T-helper 1 cell (primary cell): ENCODE measurements at regions not wholly inside any gene's neighbourhood (a gene's known extent, or its start where the extent isn't known, plus 50 kb on each side); places are given as distances from the start of the nearest gene placed in this dataset.
"Not testable (repeated sequence)": the region's sequence is repeated elsewhere in the genome, so short reads cannot be mapped to it uniquely, and the experiment has no call there.

ENCODE experiments used
- DNase-seq, 5 donors: peaks; one replicate each; pipeline ENCODE4 v3.0.0-alpha.2; 2012 to 2020

DNA sequence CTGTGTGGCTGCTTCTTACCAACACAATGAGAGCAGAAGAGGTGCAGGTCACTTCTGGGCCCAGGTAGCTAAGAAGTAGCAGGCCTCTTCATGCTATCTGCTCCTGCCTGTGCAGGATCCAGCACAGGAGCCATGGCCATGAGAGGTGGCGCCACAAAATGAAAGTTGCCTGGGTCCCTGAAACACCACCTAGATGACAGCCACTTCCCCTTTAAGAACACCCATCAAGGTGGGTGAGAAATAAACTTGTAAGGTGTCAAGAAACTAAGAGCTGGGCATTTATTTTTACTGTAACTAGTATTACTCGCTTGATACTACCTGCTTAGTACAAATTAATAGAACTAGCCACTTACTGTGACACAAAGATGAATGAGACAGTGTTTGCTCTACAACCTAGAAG lies 484.6 kb upstream of the TBL1XR1 start:
- no peak for DNase-seq

DNA sequence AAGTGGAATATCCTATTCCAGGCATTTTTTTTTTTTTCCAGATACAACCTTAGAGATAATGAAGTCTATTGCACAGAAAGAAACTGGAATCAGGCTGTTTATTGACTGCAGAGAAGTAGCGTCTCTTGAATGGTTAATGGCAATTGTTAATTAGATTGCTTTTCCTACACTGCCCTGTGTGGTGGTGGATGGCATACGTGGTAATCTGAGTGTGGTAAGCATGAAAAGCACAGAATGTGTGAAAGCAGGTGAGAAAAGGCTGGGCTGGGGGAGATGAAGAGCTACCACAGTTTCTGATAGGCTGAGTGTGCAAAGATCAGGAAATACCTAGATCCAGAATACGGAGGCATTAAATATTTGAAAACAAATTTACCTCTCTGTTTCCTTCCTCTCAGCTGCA lies 486.3 kb upstream of the TBL1XR1 start:
- DNase-seq, result no peak

DNA sequence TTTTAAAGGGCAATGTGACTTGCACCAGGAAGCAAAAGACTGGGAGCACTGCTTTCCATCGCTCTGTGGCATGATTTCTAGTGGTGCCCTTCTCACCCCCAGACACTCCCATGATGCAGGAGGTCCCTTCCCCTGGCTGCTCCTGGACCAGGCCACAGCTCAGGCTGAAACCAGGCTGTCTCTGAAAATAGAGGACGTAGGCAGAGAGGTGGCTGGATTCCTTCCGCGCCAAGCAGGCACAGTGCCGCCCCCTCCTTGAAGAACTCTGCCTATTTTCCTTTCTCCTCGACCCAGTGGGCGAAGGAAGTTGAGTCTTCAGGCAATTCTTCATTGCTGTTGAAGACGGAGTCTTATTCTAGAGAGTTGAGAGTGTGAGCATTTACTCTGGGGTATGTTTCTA lies 489.4 kb upstream of the TBL1XR1 start:
- DNase-seq, result no peak

GRCh38 chr3:177687291-177687690 lies 490.0 kb upstream of the TBL1XR1 start:
- DNase-seq, result no peak

DNA sequence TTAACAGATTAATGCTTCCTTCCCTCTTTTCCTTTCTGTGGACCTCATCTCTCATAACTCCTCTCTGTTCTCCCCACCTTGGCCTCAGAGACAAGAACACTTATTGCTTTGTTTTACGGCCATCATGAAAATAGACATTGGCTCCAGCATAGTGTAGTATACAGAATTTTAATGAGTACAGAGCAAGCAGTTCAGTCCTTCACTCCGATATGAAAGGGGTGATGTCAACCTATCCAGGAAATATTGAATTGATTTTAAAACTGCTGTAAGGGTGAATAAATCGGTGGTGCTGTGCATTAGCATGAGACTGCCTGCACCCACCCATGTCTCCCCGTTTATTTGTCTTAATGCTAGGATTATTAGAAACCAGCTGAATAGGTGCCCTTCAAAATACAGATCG lies 490.9 kb upstream of the TBL1XR1 start:
- DNase-seq, result no peak

DNA sequence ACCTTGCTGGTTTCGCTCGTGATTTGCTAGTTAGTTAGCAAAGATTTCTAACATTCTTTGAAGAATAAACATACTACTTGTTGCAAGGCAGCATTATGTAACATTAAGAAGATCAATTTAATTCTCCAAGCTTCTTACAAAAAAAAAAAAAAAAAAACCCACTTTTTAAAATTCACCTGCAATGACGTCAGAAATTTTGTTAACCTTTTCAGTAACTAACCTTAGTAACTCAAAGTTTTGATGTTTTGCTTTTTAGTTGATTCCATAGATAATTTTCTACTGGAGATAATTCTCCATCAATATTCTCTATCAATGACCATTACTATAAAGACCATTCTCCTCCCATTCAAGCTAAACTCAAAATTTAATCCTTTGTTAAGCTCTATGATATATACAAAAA lies 491.8 kb upstream of the TBL1XR1 start:
- no peak for DNase-seq

GRCh38 chr3:177689869-177690268 lies 492.6 kb upstream of the TBL1XR1 start:
- DNase-seq, result no peak

GRCh38 chr3:177690306-177690705 lies 493.0 kb upstream of the TBL1XR1 start:
- DNase-seq, result no peak

DNA sequence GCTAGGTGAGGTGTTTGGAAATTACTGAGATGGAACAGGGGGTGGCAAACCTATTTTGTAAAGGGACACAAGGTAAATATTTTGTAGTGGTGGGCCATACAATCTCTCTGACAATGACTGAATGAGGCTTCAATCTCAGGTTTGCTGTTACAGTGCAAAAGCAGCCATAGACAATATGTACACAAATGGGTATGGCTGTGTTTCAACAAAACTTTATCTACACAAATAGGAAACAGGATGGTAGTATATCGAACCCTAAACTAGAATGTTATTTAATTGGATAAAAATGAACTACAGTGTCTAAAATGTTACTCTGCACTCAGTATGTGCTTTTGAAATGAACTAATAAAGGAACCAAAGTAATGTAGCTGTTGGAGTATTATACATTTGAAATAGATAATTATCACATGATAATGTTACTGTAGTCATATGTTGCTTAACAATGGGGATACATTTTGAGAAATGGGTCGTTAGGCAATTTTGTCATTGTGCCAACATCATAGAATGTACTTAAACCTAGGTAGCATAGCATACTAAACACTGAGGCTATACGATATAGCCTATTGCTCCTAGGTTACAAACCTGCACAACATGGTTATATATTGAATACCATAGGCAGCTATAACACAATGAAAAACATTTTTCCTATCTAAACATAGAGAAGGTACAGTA lies 495.2 kb upstream of the TBL1XR1 start:
- no peak for DNase-seq

- no peak for DNase-seq
Measured at GRCh38 chr3:177693616-177694264, 496.5 kb upstream of the TBL1XR1 start.

DNA sequence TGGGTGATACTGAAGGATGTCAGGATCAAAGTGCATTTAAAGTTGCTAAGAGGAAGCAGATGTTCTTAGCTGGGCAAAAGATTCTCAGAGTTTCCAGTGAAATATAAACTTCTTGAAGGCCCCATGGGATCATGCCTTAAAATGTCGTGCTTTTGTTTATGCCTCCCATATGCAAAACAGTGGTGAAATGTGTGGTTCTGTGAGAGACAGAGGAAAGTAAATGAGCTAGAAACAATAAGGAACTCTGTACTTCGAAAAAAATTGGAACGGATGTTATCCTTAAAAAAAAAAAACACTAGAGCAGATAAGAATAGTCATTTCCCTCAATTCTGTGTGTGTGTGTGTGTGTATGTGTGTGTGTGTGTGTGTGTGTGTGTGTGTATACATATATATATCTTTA lies 497.0 kb upstream of the TBL1XR1 start:
- DNase-seq, result no peak

- no peak for DNase-seq
Measured at GRCh38 chr3:177694951-177695350, 497.7 kb upstream of the TBL1XR1 start.

GRCh38 chr3:177700117-177700516 lies 502.8 kb upstream of the TBL1XR1 start:
- DNase-seq, result no peak

DNA sequence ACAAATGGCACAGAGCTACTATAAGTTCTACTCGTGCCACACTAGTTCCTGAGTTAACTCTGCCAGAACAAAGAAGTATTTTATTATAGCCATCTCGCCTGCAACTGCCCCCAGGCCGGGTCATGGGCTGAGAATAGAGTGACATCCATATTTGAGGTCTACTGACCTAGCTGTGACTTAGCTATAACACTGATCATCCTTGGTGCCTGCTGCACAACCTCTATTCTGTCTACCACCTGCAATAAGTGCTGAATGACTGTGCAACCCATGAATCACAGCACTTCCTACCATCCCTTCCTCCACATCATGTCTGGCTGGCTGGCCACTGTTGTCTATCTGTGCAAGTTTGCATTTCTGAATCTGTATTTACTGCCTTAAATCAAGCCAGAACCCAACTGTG lies 506.5 kb upstream of the TBL1XR1 start:
- DNase-seq, result peak in 1 of 5 donors; percentile 29

GRCh38 chr3:177705976-177706823 lies 508.9 kb upstream of the TBL1XR1 start:
- DNase-seq, result no peak

DNA sequence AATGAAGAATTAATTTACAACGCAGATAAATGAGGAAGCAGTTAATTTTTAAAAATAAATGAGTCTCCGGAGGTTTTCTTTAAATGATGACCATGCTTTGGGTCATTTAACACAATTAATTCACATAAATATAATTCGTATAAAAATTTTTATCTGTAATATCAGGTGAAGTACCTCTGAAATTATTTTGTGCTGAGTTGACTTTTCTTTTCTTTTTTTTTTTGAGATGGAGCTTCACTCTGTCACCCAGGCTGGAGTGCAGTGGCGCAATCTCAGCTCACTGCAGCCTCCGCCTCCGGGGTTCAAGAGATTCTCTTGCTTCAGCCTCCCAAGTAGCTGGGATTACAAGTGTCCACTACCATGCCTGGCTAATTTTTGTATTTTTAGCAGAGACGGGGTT lies 512.2 kb upstream of the TBL1XR1 start:
- DNase-seq, result not testable (repeated sequence)

GRCh38 chr3:177710506-177710905 lies 513.2 kb upstream of the TBL1XR1 start:
- no peak for DNase-seq

- no peak for DNase-seq
Measured at GRCh38 chr3:177711637-177712036, 514.4 kb upstream of the TBL1XR1 start.

- DNase-seq, result peak in 1 of 5 donors; percentile 32
Measured at GRCh38 chr3:177713928-177714900, 516.9 kb upstream of the TBL1XR1 start.

DNA sequence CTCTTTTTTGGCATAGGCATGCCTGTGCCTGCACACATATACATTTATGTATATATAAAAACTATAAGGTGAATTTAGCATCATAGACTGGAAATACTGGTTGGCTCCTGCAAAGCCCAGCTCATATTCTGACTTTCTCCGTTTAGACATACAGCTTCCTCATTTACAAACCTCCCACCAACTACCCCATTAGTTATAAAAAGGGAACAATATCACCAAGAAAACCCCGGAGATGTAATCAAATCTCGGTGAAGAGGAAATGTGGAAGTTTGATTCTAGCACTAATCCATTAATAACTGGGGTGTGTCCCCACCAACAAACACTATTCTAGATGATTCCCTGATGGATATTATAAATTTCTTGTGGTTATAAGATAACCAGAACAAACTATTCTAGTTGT lies 517.7 kb upstream of the TBL1XR1 start:
- DNase-seq, result no peak

- no peak for DNase-seq
Measured at GRCh38 chr3:177715980-177716379, 518.7 kb upstream of the TBL1XR1 start.

GRCh38 chr3:177720927-177721326 lies 523.6 kb upstream of the TBL1XR1 start:
- not testable (repeated sequence) for DNase-seq
